Smooth muscle cell (in vitro differentiated cells): ENCODE measurements at regions not wholly inside any gene's neighbourhood (a gene's known extent, or its start where the extent isn't known, plus 50 kb on each side); places are given as distances from the start of the nearest gene placed in this dataset.

ENCODE experiments used
- DNase-seq: peaks from one replicate; lab custom pipeline; 2025; ENCODE audit not compliant: unreplicated experiment; lab: John Stamatoyannopoulos, UW
- H2AFZ ChIP-seq: fragments of 200-600 bp; sonication (generic); 2 replicates; pipeline ENCODE4 v1.6.0; 2016; ENCODE audit warnings: antibody characterized with exemption, low read depth, mild to moderate bottlenecking
- H3F3A ChIP-seq: fragments of 200-600 bp; sonication (generic); 2 replicates; pipeline ENCODE4 v1.6.0; 2017; ENCODE audit warnings: antibody characterized with exemption, low read depth
- H3K27ac ChIP-seq: fragments of 200-600 bp; sonication (generic); 2 replicates; pipeline ENCODE4 v1.5.1; 2016; ENCODE audit warnings: low read depth, mild to moderate bottlenecking
- H3K27me3 ChIP-seq: fragments of 200-600 bp; sonication (generic); 2 replicates; pipeline ENCODE4 v1.6.1; 2016; ENCODE audit warnings: low read depth, mild to moderate bottlenecking
- H3K36me3 ChIP-seq: fragments of 200-600 bp; sonication (generic); 2 replicates; pipeline ENCODE4 v1.5.1; 2016; ENCODE audit warnings: low read depth
- H3K4me1 ChIP-seq: fragments of 200-600 bp; sonication (generic); 2 replicates; pipeline ENCODE4 v1.5.1; 2016; ENCODE audit warnings: low read depth
- H3K4me2 ChIP-seq: fragments of 200-600 bp; sonication (generic); 2 replicates; pipeline ENCODE4 v1.6.0; 2016; ENCODE audit warnings: mild to moderate bottlenecking
- H3K4me3 ChIP-seq: fragments of 200-600 bp; sonication (generic); 2 replicates; pipeline ENCODE4 v1.5.1; 2016; ENCODE audit warnings: mild to moderate bottlenecking
- H3K79me2 ChIP-seq: fragments of 200-600 bp; sonication (generic); 2 replicates; pipeline ENCODE4 v1.6.0; 2016; ENCODE audit warnings: low read depth, mild to moderate bottlenecking
- H3K9ac ChIP-seq: fragments of 200-600 bp; sonication (generic); 2 replicates; pipeline ENCODE4 v1.6.0; 2016; ENCODE audit warnings: low read depth
- H3K9me3 ChIP-seq: fragments of 200-600 bp; sonication (generic); replicated peaks from 2 replicates; pipeline ENCODE4 v1.5.1; 2016; ENCODE audit warnings: low read depth
- H4K20me1 ChIP-seq: fragments of 200-600 bp; sonication (generic); 2 replicates; pipeline ENCODE4 v1.6.0; 2016; ENCODE audit warnings: low read depth
- WGBS: methylation state at CpG from one replicate; pipeline ENCODE4 v1.1.7; 2016; ENCODE audit warnings: low lambda C conversion rate; 5-methylcytosine and 5-hydroxymethylcytosine counted together
- TF ChIP-seq, protein P1 (sequence below): fragments of 200-600 bp; sonication (generic); IDR thresholded peaks from 2 replicates; pipeline ENCODE4 v1.5.1; 2017; ENCODE audit warnings: borderline replicate concordance, mild to moderate bottlenecking, antibody characterized with exemption; ENCODE audit not compliant: insufficient read depth, poor library complexity, severe bottlenecking

- TF ChIP-seq, protein P1, sequence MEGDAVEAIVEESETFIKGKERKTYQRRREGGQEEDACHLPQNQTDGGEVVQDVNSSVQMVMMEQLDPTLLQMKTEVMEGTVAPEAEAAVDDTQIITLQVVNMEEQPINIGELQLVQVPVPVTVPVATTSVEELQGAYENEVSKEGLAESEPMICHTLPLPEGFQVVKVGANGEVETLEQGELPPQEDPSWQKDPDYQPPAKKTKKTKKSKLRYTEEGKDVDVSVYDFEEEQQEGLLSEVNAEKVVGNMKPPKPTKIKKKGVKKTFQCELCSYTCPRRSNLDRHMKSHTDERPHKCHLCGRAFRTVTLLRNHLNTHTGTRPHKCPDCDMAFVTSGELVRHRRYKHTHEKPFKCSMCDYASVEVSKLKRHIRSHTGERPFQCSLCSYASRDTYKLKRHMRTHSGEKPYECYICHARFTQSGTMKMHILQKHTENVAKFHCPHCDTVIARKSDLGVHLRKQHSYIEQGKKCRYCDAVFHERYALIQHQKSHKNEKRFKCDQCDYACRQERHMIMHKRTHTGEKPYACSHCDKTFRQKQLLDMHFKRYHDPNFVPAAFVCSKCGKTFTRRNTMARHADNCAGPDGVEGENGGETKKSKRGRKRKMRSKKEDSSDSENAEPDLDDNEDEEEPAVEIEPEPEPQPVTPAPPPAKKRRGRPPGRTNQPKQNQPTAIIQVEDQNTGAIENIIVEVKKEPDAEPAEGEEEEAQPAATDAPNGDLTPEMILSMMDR: no peak
- no peak for DNase-seq
These were observed 73.3 kb upstream of the DPH5 start for GRCh38 chr1:101098907-101099306.

GRCh38 chr1:101098327-101098726 lies 72.7 kb upstream of the DPH5 start:
- Histone ChIP-seq H3K9me3 (no peaks in the 10 kb centered on the region), H2AFZ (no peak overlapping the region), H3K27me3 (no peaks in the 10 kb centered on the region), H3K4me2 (no peak overlapping the region), H3K27ac (no peak overlapping the region), H3K9ac (no peak overlapping the region), H3F3A (no peaks in the 10 kb centered on the region), H3K4me1 (no peaks in the 10 kb centered on the region), H4K20me1 (no peaks in the 10 kb centered on the region), H3K79me2 (no peaks in the 10 kb centered on the region), H3K4me3 (no peak overlapping the region), H3K36me3 (no peaks in the 10 kb centered on the region)
- 92% methylated on average over 2 of the region's 2 CpGs for WGBS
- DNase-seq: no peak
- TF ChIP-seq, protein P1: no peak

More at GRCh38 chr1:101098907-101099306, 73.3 kb upstream of the DPH5 start:
- Histone ChIP-seq H3K79me2 (no peaks in the 10 kb centered on the region), H4K20me1 (no peaks in the 10 kb centered on the region), H3K36me3 (no peaks in the 10 kb centered on the region), H3K9ac (no peak overlapping the region), H3K4me2 (no peak overlapping the region), H3K9me3 (no peaks in the 10 kb centered on the region), H3K4me1 (no peaks in the 10 kb centered on the region), H3K4me3 (no peak overlapping the region), H3F3A (no peaks in the 10 kb centered on the region), H3K27ac (no peak overlapping the region), H3K27me3 (no peaks in the 10 kb centered on the region), H2AFZ (no peak overlapping the region)
- WGBS: 84% methylated on average over 2 of the region's 2 CpGs

- TF ChIP-seq, protein P1: no peak
- Histone ChIP-seq H3K79me2 (no peaks in the 10 kb centered on the region), H3K36me3 (no peaks in the 10 kb centered on the region), H3F3A (peaks cover 9% of the 10 kb centered on the region), H4K20me1 (no peaks in the 10 kb centered on the region), H3K4me1 (peaks cover 5% of the 10 kb centered on the region), H3K9me3 (no peaks in the 10 kb centered on the region), H3K4me3 (no peak overlapping the region), H3K27me3 (no peaks in the 10 kb centered on the region), H3K27ac (peak overlapping the region; percentile 56), H2AFZ (no peak overlapping the region), H3K4me2 (no peak overlapping the region), H3K9ac (no peak overlapping the region)
- DNase-seq: no peak
- 76% methylated on average over 2 of the region's 2 CpGs for WGBS
These were observed 64.2 kb upstream of the DPH5 start for GRCh38 chr1:101089613-101090338.

- H3K36me3 ChIP-seq: no peaks in the 10 kb centered on the region
- no peaks in the 10 kb centered on the region for H4K20me1 ChIP-seq
- H3K27ac ChIP-seq: peak overlapping the region; percentile 56
- no peaks in the 10 kb centered on the region for H3K27me3 ChIP-seq
- 77% methylated on average over 1 of the region's 1 CpG for WGBS
- TF ChIP-seq, protein P1: no peak
- peaks cover 9% of the 10 kb centered on the region for H3F3A ChIP-seq
- no peak overlapping the region for H2AFZ ChIP-seq
- H3K4me2 ChIP-seq: no peak overlapping the region
- H3K4me1 ChIP-seq: peaks cover 5% of the 10 kb centered on the region
- no peak overlapping the region for H3K4me3 ChIP-seq
- no peak overlapping the region for H3K9ac ChIP-seq
- no peak for DNase-seq
- H3K9me3 ChIP-seq: no peaks in the 10 kb centered on the region
- H3K79me2 ChIP-seq: no peaks in the 10 kb centered on the region
These were observed 62.8 kb upstream of the DPH5 start for GRCh38 chr1:101088431-101088830.
